DOHH2 (cell line): ENCODE measurements at regions not wholly inside any gene's neighbourhood (a gene's known extent, or its start where the extent isn't known, plus 50 kb on each side); places are given as distances from the start of the nearest gene placed in this dataset.

Experiments used
- CTCF ChIP-seq: fragments of 200-600 bp; sonication (generic); IDR thresholded peaks from one replicate; pipeline ENCODE4 v1.5.1; 2014; ENCODE audit warnings: antibody characterized with exemption, mild to moderate bottlenecking, low read depth, low read length; ENCODE audit not compliant: poor library complexity, severe bottlenecking
- EZH2phosphoT487 ChIP-seq: fragments of 200-600 bp; sonication (generic); IDR thresholded peaks from 2 replicates; pipeline ENCODE4 v1.6.1; 2017; ENCODE audit warnings: borderline replicate concordance, mild to moderate bottlenecking, antibody characterized with exemption, low read length, moderate library complexity, mixed read lengths

- TF ChIP-seq CTCF (peak; percentile 87), EZH2phosphoT487 (no peak)
Measured at GRCh38 chr6:113306552-113307145, 550.5 kb upstream of the MARCKS start.
